ENCODE measurements at regions not wholly inside any gene's neighbourhood (a gene's known extent, or its start where the extent isn't known, plus 50 kb on each side); places are given as distances from the start of the nearest gene placed in this dataset.

- no peak for TF ChIP-seq CTCF (conservative IDR thresholded peaks at IDR 0.05)
- TF ChIP-seq ZFX (IDR thresholded peaks at IDR 0.05): no peak
Measured at GRCh38 chr1:228825041-228825440, 89.8 kb downstream of the RHOU start.

Measured in C4-2B (cell line).